Adipocyte (in vitro differentiated cells): ENCODE measurements at regions not wholly inside any gene's neighbourhood (a gene's known extent, or its start where the extent isn't known, plus 50 kb on each side); places are given as distances from the start of the nearest gene placed in this dataset.
"Not testable (repeated sequence)": the region's sequence is repeated elsewhere in the genome, so short reads cannot be mapped to it uniquely, and the experiment has no call there.

Experiments
- DNase-seq: peaks from one replicate; pipeline ENCODE4 v3.0.0-alpha.2; 2015; ENCODE audit warnings: low read depth
- H3K27me3 ChIP-seq: replicated peaks from 2 replicates; pipeline ENCODE4 v1.7.0; 2013; ENCODE audit warnings: mild to moderate bottlenecking, low read length, moderate library complexity; ENCODE audit not compliant: control insufficient read depth, insufficient read depth
- H3K36me3 ChIP-seq: 2 replicates; pipeline ENCODE4 v1.7.0; 2013; ENCODE audit warnings: low read length, mild to moderate bottlenecking, moderate library complexity; ENCODE audit not compliant: control insufficient read depth, insufficient read depth, severe bottlenecking
- H3K4me1 ChIP-seq: 2 replicates; pipeline ENCODE4 v1.7.0; 2013; ENCODE audit warnings: mild to moderate bottlenecking, low read length, moderate library complexity; ENCODE audit not compliant: control insufficient read depth, insufficient read depth
- H3K4me3 ChIP-seq: 2 replicates; pipeline ENCODE4 v1.7.0; 2013; ENCODE audit warnings: mild to moderate bottlenecking, low read length, moderate library complexity
- H3K9ac ChIP-seq: 2 replicates; pipeline ENCODE4 v1.7.0; 2013; ENCODE audit warnings: mild to moderate bottlenecking, low read length, moderate library complexity
- H3K9me3 ChIP-seq: 2 replicates; pipeline ENCODE4 v1.7.0; 2013; ENCODE audit warnings: mild to moderate bottlenecking, low read length, moderate library complexity; ENCODE audit not compliant: control insufficient read depth

DNA sequence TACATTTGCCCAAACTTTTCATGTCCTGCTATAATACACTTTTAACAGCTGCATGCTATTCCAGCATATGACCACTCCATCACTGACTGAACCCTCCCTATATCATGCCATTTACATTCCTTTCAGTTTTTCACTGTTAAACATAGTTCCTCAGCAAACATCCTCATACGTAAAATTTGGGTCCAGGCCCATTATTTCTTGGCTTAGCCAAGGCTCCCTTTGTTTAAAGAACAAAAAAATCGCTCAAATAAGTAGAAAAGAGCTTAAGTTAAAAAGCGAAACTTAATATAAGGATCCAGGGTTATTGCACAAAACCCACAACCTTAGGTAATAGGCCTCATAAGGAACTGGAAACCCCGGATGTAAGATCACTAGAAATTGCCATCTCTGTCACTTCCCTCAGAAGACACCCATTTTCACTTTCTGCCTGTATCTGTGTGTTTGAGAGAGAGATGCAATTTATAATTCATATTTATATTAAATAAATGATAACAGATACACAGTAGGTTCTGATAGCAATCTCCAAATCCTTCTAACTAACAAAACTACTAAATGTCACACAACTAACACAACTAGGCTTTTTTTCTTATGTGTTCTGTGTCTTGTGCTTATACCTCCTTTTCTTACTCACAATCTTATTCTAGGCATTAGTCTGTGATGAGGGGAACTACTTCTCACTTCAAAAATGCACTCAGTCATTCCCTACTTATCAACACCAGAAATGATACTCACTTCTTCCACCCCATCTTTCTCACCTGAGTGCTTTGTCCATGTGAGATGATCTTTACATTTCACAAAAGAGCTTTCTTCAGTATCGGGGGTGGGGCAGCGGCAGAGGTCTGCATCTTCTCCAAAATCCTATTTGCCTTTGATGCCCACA, 59.9 kb upstream of the FAM241A start:
- H3K27me3 ChIP-seq, result no peaks in the 10 kb centered on the region
- H3K9me3 ChIP-seq, result no peaks in the 10 kb centered on the region
- peaks cover 14% of the 10 kb centered on the region for H3K4me1 ChIP-seq
- no peak overlapping the region for H3K4me3 ChIP-seq
- DNase-seq, result no peak
- no peaks in the 10 kb centered on the region for H3K36me3 ChIP-seq
- no peak overlapping the region for H3K9ac ChIP-seq

GRCh38 chr4:112086036-112086434, 59.2 kb upstream of the FAM241A start:
- Histone ChIP-seq H3K9me3 (no peaks in the 10 kb centered on the region), H3K9ac (no peak overlapping the region), H3K4me3 (no peak overlapping the region), H3K27me3 (no peaks in the 10 kb centered on the region), H3K4me1 (peaks cover 14% of the 10 kb centered on the region), H3K36me3 (no peaks in the 10 kb centered on the region)
- DNase-seq, result no peak

DNA sequence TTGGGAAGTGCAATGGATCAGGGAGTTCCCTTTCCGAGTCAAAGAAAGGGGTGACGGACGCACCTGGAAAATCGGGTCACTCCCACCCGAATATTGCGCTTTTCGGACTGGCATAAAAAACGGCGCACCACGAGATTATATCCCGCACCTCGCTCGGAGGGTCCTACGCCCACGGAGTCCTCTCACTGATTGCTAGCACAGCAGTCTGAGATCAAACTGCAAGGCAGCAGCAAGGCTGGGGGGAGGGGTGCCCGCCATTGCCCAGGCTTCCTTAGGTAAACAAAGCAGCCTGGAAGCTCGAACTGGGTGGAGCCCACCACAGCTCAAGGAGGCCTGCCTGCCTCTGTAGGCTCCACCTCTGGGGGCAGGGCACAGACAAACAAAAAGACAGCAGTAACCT, 58.6 kb upstream of the FAM241A start:
- H3K4me3 ChIP-seq, DNase-seq: not testable (repeated sequence)

GRCh38 chr4:112092330-112092729, 52.9 kb upstream of the FAM241A start:
- not testable (repeated sequence) for H3K36me3 ChIP-seq, H3K4me3 ChIP-seq, DNase-seq, H3K4me1 ChIP-seq, H3K27me3 ChIP-seq, H3K9me3 ChIP-seq, H3K9ac ChIP-seq

More for the DNA sequence above, 58.6 kb upstream of the FAM241A start:
- peaks cover 14% of the 10 kb centered on the region for H3K4me1 ChIP-seq
- not testable (repeated sequence) for H3K9ac ChIP-seq, H3K27me3 ChIP-seq, H3K36me3 ChIP-seq, H3K9me3 ChIP-seq

GRCh38 chr4:112093636-112094202, 51.5 kb upstream of the FAM241A start:
- no peaks in the 10 kb centered on the region for H3K9me3 ChIP-seq
- H3K4me1 ChIP-seq, result no peaks in the 10 kb centered on the region
- H3K4me3 ChIP-seq, result no peak overlapping the region
- H3K9ac ChIP-seq, result no peak overlapping the region
- no peak for DNase-seq
- no peaks in the 10 kb centered on the region for H3K27me3 ChIP-seq
- no peaks in the 10 kb centered on the region for H3K36me3 ChIP-seq

- Histone ChIP-seq H3K36me3 (no peaks in the 10 kb centered on the region), H3K4me1 (no peaks in the 10 kb centered on the region), H3K4me3 (no peak overlapping the region), H3K9ac (no peak overlapping the region), H3K9me3 (no peaks in the 10 kb centered on the region), H3K27me3 (no peaks in the 10 kb centered on the region)
- DNase-seq, result no peak
These were observed 50.9 kb upstream of the FAM241A start for GRCh38 chr4:112094330-112094729.
